ENCODE measurements at regions not wholly inside any gene's neighbourhood (a gene's known extent, or its start where the extent isn't known, plus 50 kb on each side); places are given as distances from the start of the nearest gene placed in this dataset.

- intact Hi-C loops (cut with micrococcal nuclease), result no loop called here
- no peak overlapping the region for H3K27ac Mint-ChIP-seq
- DNase-seq (no peak), ATAC-seq (ENCODE audit: low read depth) (no peak)
- CTCF ChIA-PET, result no interaction called here
- no peak for TF ChIP-seq CTCF (IDR thresholded peaks at IDR 0.05)
- no peaks in the 10 kb centered on the region for H3K4me1 Mint-ChIP-seq
- H3K9me3 Mint-ChIP-seq, result no peaks in the 10 kb centered on the region
- no peaks in the 10 kb centered on the region for H3K27me3 Mint-ChIP-seq
- H3K36me3 Mint-ChIP-seq (ENCODE audit: low read depth), result no peaks in the 10 kb centered on the region
- H3K4me3 Mint-ChIP-seq, result no peak overlapping the region
- POLR2A ChIA-PET, result no interaction called here
Observed at GRCh38 chr2:15780912-15781574, 159.3 kb upstream of the MYCN start.

- Mint-ChIP-seq H3K9me3 (no peaks in the 10 kb centered on the region), H3K36me3 (ENCODE audit: low read depth) (no peaks in the 10 kb centered on the region), H3K4me1 (no peaks in the 10 kb centered on the region), H3K27ac (no peak overlapping the region), H3K4me3 (no peak overlapping the region), H3K27me3 (no peaks in the 10 kb centered on the region)
- ChIA-PET CTCF (no interaction called here), POLR2A (no interaction called here)
- no peak for TF ChIP-seq CTCF (IDR thresholded peaks at IDR 0.05)
- intact Hi-C loops (cut with micrococcal nuclease), result no loop called here
- DNase-seq (no peak), ATAC-seq (ENCODE audit: low read depth) (no peak)
Observed at GRCh38 chr2:15782009-15782751, 158.2 kb upstream of the MYCN start.

- CTCF ChIA-PET, result no interaction called here
- H3K27me3 Mint-ChIP-seq, result no peaks in the 10 kb centered on the region
- intact Hi-C loops (cut with micrococcal nuclease), result no loop called here
- no peak overlapping the region for H3K4me3 Mint-ChIP-seq
- H3K4me1 Mint-ChIP-seq, result no peaks in the 10 kb centered on the region
- no peak overlapping the region for H3K27ac Mint-ChIP-seq
- TF ChIP-seq CTCF (IDR thresholded peaks at IDR 0.05), result no peak
- POLR2A ChIA-PET, result no interaction called here
- ATAC-seq (ENCODE audit: low read depth) (no peak), DNase-seq (no peak)
- no peaks in the 10 kb centered on the region for H3K9me3 Mint-ChIP-seq
- no peaks in the 10 kb centered on the region for H3K36me3 Mint-ChIP-seq (ENCODE audit: low read depth)
Observed at GRCh38 chr2:15782769-15783294, 157.5 kb upstream of the MYCN start.

- Mint-ChIP-seq H3K4me3 (no peak overlapping the region), H3K4me1 (no peaks in the 10 kb centered on the region), H3K27ac (no peak overlapping the region), H3K27me3 (no peaks in the 10 kb centered on the region), H3K36me3 (ENCODE audit: low read depth) (no peaks in the 10 kb centered on the region), H3K9me3 (no peaks in the 10 kb centered on the region)
- intact Hi-C loops (cut with micrococcal nuclease), result no loop called here
- POLR2A ChIA-PET, result no interaction called here
- no peak for TF ChIP-seq CTCF (IDR thresholded peaks at IDR 0.05)
- no peak for ATAC-seq (ENCODE audit: low read depth)
- CTCF ChIA-PET, result no interaction called here
- DNase-seq, result no peak
Observed at GRCh38 chr2:15783489-15783888, 156.9 kb upstream of the MYCN start.

GRCh38 chr2:15784106-15784885 lies 156.1 kb upstream of the MYCN start:
- Mint-ChIP-seq H3K4me3 (no peak overlapping the region), H3K4me1 (no peaks in the 10 kb centered on the region), H3K27me3 (no peaks in the 10 kb centered on the region), H3K27ac (no peak overlapping the region), H3K36me3 (ENCODE audit: low read depth) (no peaks in the 10 kb centered on the region), H3K9me3 (no peaks in the 10 kb centered on the region)
- intact Hi-C loops (cut with micrococcal nuclease), result no loop called here
- no peak for TF ChIP-seq CTCF (IDR thresholded peaks at IDR 0.05)
- ChIA-PET CTCF (no interaction called here), POLR2A (no interaction called here)
- ATAC-seq (ENCODE audit: low read depth), result no peak
- DNase-seq, result no peak

All from activated B cell treated with CpG ODN at 0.5 μM for 24 hours (primary cell).